ENCODE measurements at regions not wholly inside any gene's neighbourhood (a gene's known extent, or its start where the extent isn't known, plus 50 kb on each side); places are given as distances from the start of the nearest gene placed in this dataset.

- CTCF ChIA-PET, result interaction anchor here (0.6 kb wide), 1 partner anchor 23 kb away, joined by 3 read pairs; no protein-coding TSS in a partner anchor
- H3K36me3 Mint-ChIP-seq, result no peaks in the 10 kb centered on the region
- no peak overlapping the region for H3K4me3 Mint-ChIP-seq
- ATAC-seq (no peak), DNase-seq (ENCODE audit: low spot score) (no peak)
- no peaks in the 10 kb centered on the region for H3K9me3 Mint-ChIP-seq
- no peak for TF ChIP-seq CTCF (IDR thresholded peaks at IDR 0.05)
- no peak for TF ChIP-seq SMAD4 (CRISPR knock-in tag; IDR thresholded peaks at IDR 0.05)
- TF ChIP-seq ZNF671 (CRISPR knock-in tag; IDR thresholded peaks at IDR 0.05), result no peak
- TF ChIP-seq ATF1 (CRISPR knock-in tag; IDR thresholded peaks at IDR 0.05), result no peak
- no peak for TF ChIP-seq E2F1 (CRISPR knock-in tag; IDR thresholded peaks at IDR 0.05)
- no peak for TF ChIP-seq ZSCAN18 (CRISPR knock-in tag; IDR thresholded peaks at IDR 0.05)
- TF ChIP-seq CREM (CRISPR knock-in tag; IDR thresholded peaks at IDR 0.05), result no peak
- POLR2A ChIA-PET, result no interaction called here
- H3K27me3 Mint-ChIP-seq (ENCODE audit: low read depth), result no peaks in the 10 kb centered on the region
- no peak overlapping the region for H3K27ac Mint-ChIP-seq
- H3K4me1 Mint-ChIP-seq, result no peaks in the 10 kb centered on the region
Observed at GRCh38 chr5:98474782-98475181, 298.7 kb upstream of the RGMB start.

- CTCF ChIA-PET, result no interaction called here
Observed at GRCh38 chr5:98482321-98483300, 290.9 kb upstream of the RGMB start.

More at GRCh38 chr5:98482321-98483300, 290.9 kb upstream of the RGMB start:
- TF ChIP-seq ATF1 (CRISPR knock-in tag; IDR thresholded peaks at IDR 0.05) (no peak), GRHL2 (CRISPR knock-in tag; IDR thresholded peaks at IDR 0.05; ENCODE audit: insufficient replicate concordance, severe bottlenecking) (no peak), MLX (CRISPR knock-in tag; IDR thresholded peaks at IDR 0.05) (no peak), E2F4 (CRISPR knock-in tag; IDR thresholded peaks at IDR 0.05; ENCODE audit: borderline replicate concordance, low read depth) (no peak), TEAD4 (CRISPR knock-in tag; IDR thresholded peaks at IDR 0.05) (no peak), ZNF671 (CRISPR knock-in tag; IDR thresholded peaks at IDR 0.05) (no peak), ZNF138 (CRISPR knock-in tag; conservative IDR thresholded peaks at IDR 0.05) (no peak), MAX (CRISPR knock-in tag; IDR thresholded peaks at IDR 0.05) (no peak), TP53 (CRISPR knock-in tag; IDR thresholded peaks at IDR 0.05) (no peak), RELA (CRISPR knock-in tag; IDR thresholded peaks at IDR 0.05; ENCODE audit: borderline replicate concordance) (no peak), CREB1 (CRISPR knock-in tag; IDR thresholded peaks at IDR 0.05) (no peak), ZNF263 (CRISPR knock-in tag; IDR thresholded peaks at IDR 0.05; ENCODE audit: low read depth) (no peak), ATF2 (CRISPR knock-in tag; IDR thresholded peaks at IDR 0.05; ENCODE audit: borderline replicate concordance, low read depth) (no peak), ZSCAN18 (CRISPR knock-in tag; IDR thresholded peaks at IDR 0.05) (no peak)
- POLR2A ChIA-PET, result no interaction called here
- H3K27me3 Mint-ChIP-seq (ENCODE audit: low read depth), result no peaks in the 10 kb centered on the region
- H3K4me3 Mint-ChIP-seq, result no peak overlapping the region
- no peak overlapping the region for H3K27ac Mint-ChIP-seq
- H3K9me3 Mint-ChIP-seq, result peaks cover 10% of the 10 kb centered on the region
- H3K4me1 Mint-ChIP-seq, result no peaks in the 10 kb centered on the region
- DNase-seq (ENCODE audit: low spot score), result no peak
- peaks cover 5% of the 10 kb centered on the region; the same call in 1 of the 2 replicates for H3K36me3 Mint-ChIP-seq
- no peak for ATAC-seq

Measured in WTC11 (cell line).